ENCODE measurements at regions not wholly inside any gene's neighbourhood (a gene's known extent, or its start where the extent isn't known, plus 50 kb on each side); places are given as distances from the start of the nearest gene placed in this dataset.
"Not testable (repeated sequence)": the region's sequence is repeated elsewhere in the genome, so short reads cannot be mapped to it uniquely, and the experiment has no call there.

- Histone ChIP-seq H3K36me3 (no peaks in the 10 kb centered on the region), H3K4me3 (no peak overlapping the region), H3K27me3 (no peaks in the 10 kb centered on the region), H3K27ac (no peak overlapping the region), H3K9me3 (no peaks in the 10 kb centered on the region), H3K4me1 (no peaks in the 10 kb centered on the region)
- TF ChIP-seq POLR2A (IDR thresholded peaks at IDR 0.05) (no peak), EP300 (IDR thresholded peaks at IDR 0.05) (no peak), POLR2AphosphoS5 (IDR thresholded peaks at IDR 0.05) (no peak)
- no peak for DNase-seq (ENCODE audit: low spot score in 2 of 2)
- 86% methylated on average over 9 of the region's 9 CpGs for WGBS
Measured at GRCh38 chr7:115561335-115562110, 469.0 kb downstream of the TFEC start.

GRCh38 chr7:115559877-115560276 is 470.7 kb downstream of the TFEC start:
- 72% methylated on average over 1 of the region's 1 CpG for WGBS
- TF ChIP-seq EP300 (IDR thresholded peaks at IDR 0.05) (no peak), CTCF (IDR thresholded peaks at IDR 0.05) (no peak), POLR2A (IDR thresholded peaks at IDR 0.05) (no peak), POLR2AphosphoS5 (IDR thresholded peaks at IDR 0.05) (no peak)
- H3K4me1 ChIP-seq: no peaks in the 10 kb centered on the region
- H3K27ac ChIP-seq: no peak overlapping the region
- no peaks in the 10 kb centered on the region for H3K9me3 ChIP-seq
- H3K36me3 ChIP-seq: no peaks in the 10 kb centered on the region
- DNase-seq (ENCODE audit: low spot score in 2 of 2): no peak
- H3K27me3 ChIP-seq: no peaks in the 10 kb centered on the region
- no peak overlapping the region for H3K4me3 ChIP-seq

- Histone ChIP-seq H3K9me3 (no peaks in the 10 kb centered on the region), H3K27me3 (no peaks in the 10 kb centered on the region), H3K27ac (no peak overlapping the region), H3K4me3 (no peak overlapping the region), H3K4me1 (no peaks in the 10 kb centered on the region), H3K36me3 (no peaks in the 10 kb centered on the region)
- DNase-seq (ENCODE audit: low spot score in 2 of 2): no peak
- 80% methylated on average over 1 of the region's 1 CpG for WGBS
- TF ChIP-seq POLR2AphosphoS5 (IDR thresholded peaks at IDR 0.05) (no peak), POLR2A (IDR thresholded peaks at IDR 0.05) (no peak), EP300 (IDR thresholded peaks at IDR 0.05) (no peak), CTCF (IDR thresholded peaks at IDR 0.05) (no peak)
Measured at GRCh38 chr7:115558161-115558560, 472.4 kb downstream of the TFEC start.

- H3K4me3 ChIP-seq; H3K27ac ChIP-seq; H3K4me1 ChIP-seq; H3K9me3 ChIP-seq; H3K27me3 ChIP-seq; DNase-seq (ENCODE audit: low spot score in 2 of 2); H3K36me3 ChIP-seq: not testable (repeated sequence)
- 89% methylated on average over 2 of the region's 2 CpGs for WGBS
Measured at GRCh38 chr7:115557296-115557695, 473.3 kb downstream of the TFEC start.

- Histone ChIP-seq H3K9me3 (no peaks in the 10 kb centered on the region), H3K4me3 (no peak overlapping the region), H3K4me1 (no peaks in the 10 kb centered on the region), H3K36me3 (no peaks in the 10 kb centered on the region), H3K27me3 (no peaks in the 10 kb centered on the region), H3K27ac (no peak overlapping the region)
- TF ChIP-seq POLR2AphosphoS5 (IDR thresholded peaks at IDR 0.05): no peak
- TF ChIP-seq CTCF (IDR thresholded peaks at IDR 0.05): no peak
- TF ChIP-seq EP300 (IDR thresholded peaks at IDR 0.05): no peak
- TF ChIP-seq POLR2A (IDR thresholded peaks at IDR 0.05): no peak
- 73% methylated on average over 4 of the region's 4 CpGs for WGBS
- no peak for DNase-seq (ENCODE audit: low spot score in 2 of 2)
Measured at GRCh38 chr7:115552766-115553165, 477.8 kb downstream of the TFEC start.

GRCh38 chr7:115549910-115550309 is 480.7 kb downstream of the TFEC start:
- no peak for DNase-seq (ENCODE audit: low spot score in 2 of 2)
- WGBS: 87% methylated on average over 2 of the region's 2 CpGs
- H3K4me1 ChIP-seq: no peaks in the 10 kb centered on the region
- no peaks in the 10 kb centered on the region for H3K27me3 ChIP-seq
- H3K9me3 ChIP-seq: no peaks in the 10 kb centered on the region
- no peak overlapping the region for H3K27ac ChIP-seq
- H3K4me3 ChIP-seq: no peak overlapping the region
- H3K36me3 ChIP-seq: no peaks in the 10 kb centered on the region
- no peak for TF ChIP-seq POLR2A (IDR thresholded peaks at IDR 0.05)
- TF ChIP-seq POLR2AphosphoS5 (IDR thresholded peaks at IDR 0.05): no peak
- no peak for TF ChIP-seq CTCF (IDR thresholded peaks at IDR 0.05)
- TF ChIP-seq EP300 (IDR thresholded peaks at IDR 0.05): no peak

Measured in suprapubic skin (tissue), 4 donors.